Mesendoderm (in vitro differentiated cells): ENCODE measurements at regions not wholly inside any gene's neighbourhood (a gene's known extent, or its start where the extent isn't known, plus 50 kb on each side); places are given as distances from the start of the nearest gene placed in this dataset.

Source experiments
- DNase-seq: peaks from one replicate; pipeline ENCODE4 v3.0.0; 2013
- H2AK5ac ChIP-seq: 2 replicates; pipeline ENCODE4 v1.6.1; 2013; ENCODE audit warnings: low read length, inconsistent platforms
- H2BK120ac ChIP-seq: 2 replicates; pipeline ENCODE4 v1.6.1; 2013; ENCODE audit warnings: low read depth, mild to moderate bottlenecking, low read length, moderate library complexity, mixed read lengths
- H2BK15ac ChIP-seq: replicated peaks from 2 replicates; pipeline ENCODE4 v1.6.1; 2013; ENCODE audit warnings: low read depth, mild to moderate bottlenecking, moderate library complexity
- H2BK5ac ChIP-seq: 2 replicates; pipeline ENCODE4 v1.6.1; 2013; ENCODE audit warnings: low read length, inconsistent platforms
- H3K18ac ChIP-seq: 2 replicates; pipeline ENCODE4 v1.6.1; 2013; ENCODE audit warnings: mild to moderate bottlenecking, low read length, mixed read lengths
- H3K23ac ChIP-seq: one replicate; pipeline ENCODE4 v1.6.1; 2013; ENCODE audit warnings: low read length
- H3K27ac ChIP-seq: 2 replicates; pipeline ENCODE4 v1.5.1; 2013; ENCODE audit warnings: low read depth, mild to moderate bottlenecking, inconsistent platforms, low read length, moderate library complexity
- H3K27me3 ChIP-seq: 2 replicates; pipeline ENCODE4 v1.6.1; 2013; ENCODE audit warnings: low read length, control low read depth, mild to moderate bottlenecking, inconsistent platforms; ENCODE audit not compliant: insufficient read depth, poor library complexity
- H3K36me3 ChIP-seq: 2 replicates; pipeline ENCODE4 v1.6.1; 2013; ENCODE audit warnings: low read length, inconsistent platforms; ENCODE audit not compliant: control insufficient read depth, insufficient read depth
- H3K4ac ChIP-seq: one replicate; pipeline ENCODE4 v1.6.1; 2013; ENCODE audit warnings: low read depth, mild to moderate bottlenecking, low read length, moderate library complexity
- H3K4me1 ChIP-seq: 2 replicates; pipeline ENCODE4 v1.6.1; 2013; ENCODE audit warnings: low read depth, low read length, inconsistent platforms; ENCODE audit not compliant: control insufficient read depth
- H3K4me2 ChIP-seq: 2 replicates; pipeline ENCODE4 v1.6.1; 2013; ENCODE audit warnings: low read length
- H3K4me3 ChIP-seq: 2 replicates; pipeline ENCODE4 v1.5.1; 2013; ENCODE audit warnings: mild to moderate bottlenecking, low read length
- H3K56ac ChIP-seq: one replicate; pipeline ENCODE4 v1.6.1; 2013; ENCODE audit warnings: low read length
- H3K79me1 ChIP-seq: 2 replicates; pipeline ENCODE4 v1.6.1; 2013; ENCODE audit warnings: low read length, inconsistent platforms
- H3K79me2 ChIP-seq: 2 replicates; pipeline ENCODE4 v1.6.1; 2013; ENCODE audit warnings: mild to moderate bottlenecking, low read length; ENCODE audit not compliant: control insufficient read depth, insufficient read depth
- H3K9ac ChIP-seq: 2 replicates; pipeline ENCODE4 v1.6.1; 2013; ENCODE audit warnings: low read length, inconsistent platforms
- H4K5ac ChIP-seq: one replicate; pipeline ENCODE4 v1.6.1; 2013; ENCODE audit warnings: low read length
- H4K8ac ChIP-seq: one replicate; pipeline ENCODE4 v1.6.1; 2013; ENCODE audit warnings: low read depth, mild to moderate bottlenecking, control low read depth, low read length, moderate library complexity
- WGBS: extraction: QIAGEN DNeasy Blood & Tissue Kit; methylation state at CpG from one replicate; pipeline ENCODE4 v1.1.7; 2013; ENCODE audit warnings: low lambda C conversion rate, missing lambda C conversion rate; ENCODE audit not compliant: insufficient coverage; ENCODE audit errors: extremely low coverage; 5-methylcytosine and 5-hydroxymethylcytosine counted together

DNA sequence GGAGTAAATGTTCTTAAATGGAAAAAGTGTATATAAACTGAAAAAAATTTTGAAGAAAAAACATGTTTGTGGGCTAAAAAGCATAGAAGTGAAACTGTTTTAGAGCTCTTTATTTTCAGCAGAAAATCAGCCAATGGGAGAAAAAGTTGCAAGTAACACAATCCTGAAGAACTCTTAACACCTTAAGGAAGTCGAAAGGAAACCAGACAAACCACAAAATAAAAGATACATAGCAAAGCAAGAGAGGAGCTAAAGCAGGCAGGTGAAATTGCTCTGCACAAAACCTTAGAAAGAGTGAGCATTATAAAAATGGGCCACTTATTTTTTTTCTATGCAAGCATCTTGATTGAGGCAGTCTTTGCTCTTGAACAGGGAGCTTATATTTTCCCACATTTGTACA lies 300.5 kb downstream of the RAP2B start:
- no peak overlapping the region for H3K56ac ChIP-seq
- H2AK5ac ChIP-seq, result no peak overlapping the region
- no peaks in the 10 kb centered on the region for H3K27me3 ChIP-seq
- no peak overlapping the region for H3K27ac ChIP-seq
- H3K9ac ChIP-seq, result no peak overlapping the region
- no peak for DNase-seq
- no peak overlapping the region for H3K4ac ChIP-seq
- H3K4me3 ChIP-seq, result no peak overlapping the region
- H4K8ac ChIP-seq, result no peak overlapping the region
- no peak overlapping the region for H3K18ac ChIP-seq
- no peaks in the 10 kb centered on the region for H3K36me3 ChIP-seq
- no peak overlapping the region for H3K4me2 ChIP-seq
- H3K4me1 ChIP-seq, result no peaks in the 10 kb centered on the region
- no peak overlapping the region for H4K5ac ChIP-seq
- H3K79me1 ChIP-seq, result no peaks in the 10 kb centered on the region
- WGBS, result no CpG with 5 or more reads among the region's 1 CpG
- no peak overlapping the region for H3K23ac ChIP-seq
- H2BK120ac ChIP-seq, result no peak overlapping the region
- H2BK15ac ChIP-seq, result no peak overlapping the region
- H2BK5ac ChIP-seq, result no peak overlapping the region
- H3K79me2 ChIP-seq, result no peaks in the 10 kb centered on the region

- Histone ChIP-seq H2BK5ac (no peak overlapping the region), H3K4ac (no peak overlapping the region), H3K79me2 (no peaks in the 10 kb centered on the region), H3K23ac (no peak overlapping the region), H3K4me2 (no peak overlapping the region), H2BK120ac (no peak overlapping the region), H3K36me3 (no peaks in the 10 kb centered on the region), H3K4me3 (no peak overlapping the region), H3K27ac (no peak overlapping the region), H4K8ac (no peak overlapping the region), H3K9ac (no peak overlapping the region), H3K4me1 (no peaks in the 10 kb centered on the region), H4K5ac (no peak overlapping the region), H2BK15ac (no peak overlapping the region), H2AK5ac (no peak overlapping the region), H3K56ac (no peak overlapping the region), H3K27me3 (no peaks in the 10 kb centered on the region), H3K79me1 (no peaks in the 10 kb centered on the region), H3K18ac (no peak overlapping the region)
- DNase-seq, result no peak
- 100% methylated on average over 1 of the region's 3 CpGs for WGBS
Measured at GRCh38 chr3:153463895-153464294, 301.9 kb downstream of the RAP2B start.

DNA sequence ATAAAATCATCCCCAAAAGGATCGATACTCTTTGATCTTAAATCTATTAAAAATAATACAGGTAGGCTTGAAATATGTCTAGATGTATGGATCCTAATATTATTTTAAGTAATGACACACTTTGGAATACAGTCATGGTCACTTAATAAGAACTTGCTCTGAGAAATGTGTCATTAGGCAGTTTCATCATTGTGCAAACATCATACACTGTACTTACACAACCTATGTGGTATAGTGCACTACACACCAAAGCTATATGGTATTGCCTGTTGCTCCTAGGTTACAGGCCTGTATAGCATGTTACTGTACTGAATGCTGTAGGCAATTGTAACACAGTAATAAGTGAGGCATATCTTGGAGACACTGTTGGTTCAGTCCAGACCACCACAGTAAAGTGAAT lies 307.1 kb downstream of the RAP2B start:
- H2AK5ac ChIP-seq, result no peak overlapping the region
- H3K27ac ChIP-seq, result no peak overlapping the region
- no peak overlapping the region for H2BK120ac ChIP-seq
- WGBS, result no CpG with 5 or more reads among the region's 1 CpG
- no peak overlapping the region for H3K9ac ChIP-seq
- H3K27me3 ChIP-seq, result no peaks in the 10 kb centered on the region
- no peaks in the 10 kb centered on the region for H3K79me1 ChIP-seq
- no peak overlapping the region for H3K4me3 ChIP-seq
- no peak overlapping the region for H3K56ac ChIP-seq
- no peaks in the 10 kb centered on the region for H3K36me3 ChIP-seq
- no peak overlapping the region for H3K4me2 ChIP-seq
- H4K5ac ChIP-seq, result no peak overlapping the region
- H3K23ac ChIP-seq, result no peak overlapping the region
- H2BK15ac ChIP-seq, result no peak overlapping the region
- DNase-seq, result no peak
- no peak overlapping the region for H3K4ac ChIP-seq
- H3K18ac ChIP-seq, result no peak overlapping the region
- no peak overlapping the region for H2BK5ac ChIP-seq
- no peaks in the 10 kb centered on the region for H3K79me2 ChIP-seq
- no peaks in the 10 kb centered on the region for H3K4me1 ChIP-seq
- no peak overlapping the region for H4K8ac ChIP-seq

GRCh38 chr3:153484842-153485241 lies 322.8 kb downstream of the RAP2B start:
- H4K5ac ChIP-seq, result no peak overlapping the region
- H3K4me1 ChIP-seq, result no peaks in the 10 kb centered on the region
- H3K27me3 ChIP-seq, result no peaks in the 10 kb centered on the region
- H2BK5ac ChIP-seq, result no peak overlapping the region
- no peak overlapping the region for H2AK5ac ChIP-seq
- no peak overlapping the region for H2BK120ac ChIP-seq
- H3K36me3 ChIP-seq, result no peaks in the 10 kb centered on the region
- no peaks in the 10 kb centered on the region for H3K79me2 ChIP-seq
- no CpG with 5 or more reads among the region's 3 CpGs for WGBS
- no peak overlapping the region for H4K8ac ChIP-seq
- H2BK15ac ChIP-seq, result no peak overlapping the region
- H3K4me3 ChIP-seq, result no peak overlapping the region
- no peak overlapping the region for H3K9ac ChIP-seq
- no peak for DNase-seq
- no peak overlapping the region for H3K23ac ChIP-seq
- H3K56ac ChIP-seq, result no peak overlapping the region
- no peak overlapping the region for H3K27ac ChIP-seq
- H3K18ac ChIP-seq, result no peak overlapping the region
- H3K4ac ChIP-seq, result no peak overlapping the region
- no peaks in the 10 kb centered on the region for H3K79me1 ChIP-seq
- no peak overlapping the region for H3K4me2 ChIP-seq

GRCh38 chr3:153495422-153495821 lies 333.4 kb downstream of the RAP2B start:
- Histone ChIP-seq H4K8ac (no peak overlapping the region), H3K4ac (no peak overlapping the region), H2BK5ac (no peak overlapping the region), H3K79me2 (no peaks in the 10 kb centered on the region), H3K4me2 (no peak overlapping the region), H3K4me3 (no peak overlapping the region), H3K27ac (no peak overlapping the region), H2BK120ac (no peak overlapping the region), H2AK5ac (no peak overlapping the region), H4K5ac (no peak overlapping the region), H3K4me1 (no peaks in the 10 kb centered on the region), H3K79me1 (no peaks in the 10 kb centered on the region), H2BK15ac (no peak overlapping the region), H3K56ac (no peak overlapping the region), H3K9ac (no peak overlapping the region), H3K23ac (no peak overlapping the region), H3K18ac (no peak overlapping the region), H3K36me3 (no peaks in the 10 kb centered on the region), H3K27me3 (no peaks in the 10 kb centered on the region)
- no peak for DNase-seq

DNA sequence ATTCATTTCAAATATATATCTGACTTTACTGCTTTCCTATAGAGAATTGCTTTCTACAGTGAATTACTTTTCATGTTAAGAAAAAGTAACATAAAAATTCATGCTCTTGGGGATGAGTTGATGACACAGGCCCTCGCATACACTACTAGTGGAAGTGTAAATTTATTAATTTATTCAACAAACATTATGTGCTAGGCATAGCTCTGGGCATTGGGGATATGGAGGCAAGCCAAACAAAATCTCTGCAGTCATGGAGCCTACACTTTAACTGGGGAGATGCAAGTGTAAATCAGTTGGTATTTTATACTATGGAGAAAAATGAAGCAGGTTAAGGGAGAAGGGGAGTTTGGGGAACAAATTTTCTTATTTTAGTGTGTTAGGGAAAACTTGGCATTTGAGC lies 340.7 kb downstream of the RAP2B start:
- no peaks in the 10 kb centered on the region for H3K36me3 ChIP-seq
- H3K4ac ChIP-seq, result no peak overlapping the region
- H3K79me1 ChIP-seq, result no peaks in the 10 kb centered on the region
- H2BK5ac ChIP-seq, result no peak overlapping the region
- H2BK120ac ChIP-seq, result no peak overlapping the region
- no peaks in the 10 kb centered on the region for H3K79me2 ChIP-seq
- no peaks in the 10 kb centered on the region for H3K27me3 ChIP-seq
- no CpG with 5 or more reads among the region's 1 CpG for WGBS
- H3K27ac ChIP-seq, result no peak overlapping the region
- no peak overlapping the region for H4K8ac ChIP-seq
- DNase-seq, result no peak
- no peak overlapping the region for H3K9ac ChIP-seq
- H2BK15ac ChIP-seq, result no peak overlapping the region
- no peak overlapping the region for H3K18ac ChIP-seq
- H4K5ac ChIP-seq, result no peak overlapping the region
- no peak overlapping the region for H2AK5ac ChIP-seq
- H3K56ac ChIP-seq, result no peak overlapping the region
- H3K4me2 ChIP-seq, result no peak overlapping the region
- H3K4me3 ChIP-seq, result no peak overlapping the region
- no peak overlapping the region for H3K23ac ChIP-seq
- H3K4me1 ChIP-seq, result no peaks in the 10 kb centered on the region
